Endothelial cell of umbilical vein (primary cell): ENCODE measurements at regions not wholly inside any gene's neighbourhood (a gene's known extent, or its start where the extent isn't known, plus 50 kb on each side); places are given as distances from the start of the nearest gene placed in this dataset.

Source experiments
- CTCF ChIP-seq, 2 donors: IDR thresholded peaks; 1 replicate in 1 of 2; 2 replicates in 1 of 2; pipeline ENCODE4 v1.5.1; 2011; ENCODE audit warnings: low read length in 2 of 2, mild to moderate bottlenecking in 2 of 2, moderate library complexity in 2 of 2, control low read depth in 1 of 2, inconsistent platforms in 1 of 2, low read depth in 1 of 2; ENCODE audit not compliant: insufficient read depth in 1 of 2; ENCODE audit errors: extremely low read depth in 1 of 2
- EZH2 ChIP-seq: IDR thresholded peaks from 2 replicates; pipeline ENCODE4 v1.6.1; 2012; ENCODE audit warnings: borderline replicate concordance, low read depth, mild to moderate bottlenecking, moderate library complexity, low read length, inconsistent platforms; ENCODE audit not compliant: severe bottlenecking
- JUN ChIP-seq: IDR thresholded peaks from 2 replicates; pipeline ENCODE4 v1.6.1; 2011; ENCODE audit warnings: borderline replicate concordance, low read depth; ENCODE audit not compliant: insufficient read length, insufficient read depth
- MAX ChIP-seq: IDR thresholded peaks from 2 replicates; pipeline ENCODE4 v1.6.1; 2011; ENCODE audit not compliant: insufficient read depth, insufficient read length
- MYC ChIP-seq: IDR thresholded peaks from one replicate; pipeline ENCODE4 v1.6.1; 2011; ENCODE audit warnings: mild to moderate bottlenecking, low read depth, low read length
- POLR2A ChIP-seq: IDR thresholded peaks from 2 replicates; pipeline ENCODE4 v1.6.1; 2012; ENCODE audit warnings: low read depth, mild to moderate bottlenecking, control low read depth, low read length
- POLR2AphosphoS5 ChIP-seq: IDR thresholded peaks from 2 replicates; pipeline ENCODE4 v1.6.1; 2012; ENCODE audit warnings: low read depth, mild to moderate bottlenecking, control low read depth, low read length, moderate library complexity; ENCODE audit not compliant: insufficient read depth

- TF ChIP-seq CTCF (IDR thresholded peaks at IDR 0.05; ENCODE audit: extremely low read depth in 1 of 2, insufficient read depth in 1 of 2, low read depth in 1 of 2, low read length in 2 of 2) (no peak), EZH2 (no peak), POLR2A (no peak), POLR2AphosphoS5 (no peak), MAX (no peak), JUN (no peak), MYC (no peak)
Observed at GRCh38 chr6:118367314-118367713, 180.8 kb upstream of the PLN start.
